Pulmonary artery endothelial cell (primary cell): ENCODE measurements at regions not wholly inside any gene's neighbourhood (a gene's known extent, or its start where the extent isn't known, plus 50 kb on each side); places are given as distances from the start of the nearest gene placed in this dataset.
"Not testable (repeated sequence)": the region's sequence is repeated elsewhere in the genome, so short reads cannot be mapped to it uniquely, and the experiment has no call there.

Source experiments
- DNase-seq: peaks from one replicate; pipeline ENCODE4 v3.0.0-alpha.2; 2011; ENCODE audit warnings: low read depth, low spot score

GRCh38 chr2:176907341-176907740 is 305.3 kb upstream of the HNRNPA3 start:
- no peak for DNase-seq

- DNase-seq, result no peak
These were observed 301.8 kb upstream of the HNRNPA3 start for GRCh38 chr2:176910828-176911227.

- DNase-seq, result no peak
These were observed 298.6 kb upstream of the HNRNPA3 start for GRCh38 chr2:176913955-176914354.

GRCh38 chr2:176914371-176914770 is 298.2 kb upstream of the HNRNPA3 start:
- no peak for DNase-seq

GRCh38 chr2:176922545-176922944 is 290.0 kb upstream of the HNRNPA3 start:
- DNase-seq, result not testable (repeated sequence)

GRCh38 chr2:176923205-176923604 is 289.4 kb upstream of the HNRNPA3 start:
- no peak for DNase-seq

GRCh38 chr2:176924909-176925534 is 287.6 kb upstream of the HNRNPA3 start:
- no peak for DNase-seq

- DNase-seq, result no peak
These were observed 286.1 kb upstream of the HNRNPA3 start for GRCh38 chr2:176926453-176926852.

GRCh38 chr2:176929387-176929786 is 283.2 kb upstream of the HNRNPA3 start:
- DNase-seq, result not testable (repeated sequence)

- DNase-seq, result no peak
These were observed 280.7 kb upstream of the HNRNPA3 start for GRCh38 chr2:176931588-176932563.

GRCh38 chr2:176934131-176934530 is 278.5 kb upstream of the HNRNPA3 start:
- DNase-seq, result no peak

GRCh38 chr2:176934869-176935415 is 277.7 kb upstream of the HNRNPA3 start:
- no peak for DNase-seq

GRCh38 chr2:176935543-176936102 is 277.0 kb upstream of the HNRNPA3 start:
- no peak for DNase-seq

GRCh38 chr2:176936410-176936809 is 276.2 kb upstream of the HNRNPA3 start:
- DNase-seq, result no peak

GRCh38 chr2:176944998-176945397 is 267.6 kb upstream of the HNRNPA3 start:
- no peak for DNase-seq

- DNase-seq, result no peak
These were observed 264.8 kb upstream of the HNRNPA3 start for GRCh38 chr2:176947754-176948153.

- DNase-seq, result not testable (repeated sequence)
These were observed 261.4 kb upstream of the HNRNPA3 start for GRCh38 chr2:176951218-176951617.

- DNase-seq, result no peak
These were observed 255.8 kb upstream of the HNRNPA3 start for GRCh38 chr2:176956791-176957190.

- no peak for DNase-seq
These were observed 253.0 kb upstream of the HNRNPA3 start for GRCh38 chr2:176959614-176960013.

- DNase-seq, result no peak
These were observed 252.5 kb upstream of the HNRNPA3 start for GRCh38 chr2:176960061-176960460.

GRCh38 chr2:176960736-176961520 is 251.7 kb upstream of the HNRNPA3 start:
- DNase-seq, result no peak
